MM.1S (cell line): ENCODE measurements at regions not wholly inside any gene's neighbourhood (a gene's known extent, or its start where the extent isn't known, plus 50 kb on each side); places are given as distances from the start of the nearest gene placed in this dataset.

Experiments
- CTCF ChIP-seq: fragments of 300-600 bp; sonication (generic); IDR thresholded peaks from 2 replicates; pipeline ENCODE4 v1.5.1; 2016; ENCODE audit warnings: antibody characterized with exemption, low read length, mixed read lengths
- EZH2 ChIP-seq: fragments of 300-600 bp; sonication (generic); optimal IDR thresholded peaks from 2 replicates; pipeline ENCODE3; 2017; ENCODE audit warnings: low read depth, mild to moderate bottlenecking, antibody characterized with exemption, low read length, mixed read lengths
- EZH2phosphoT487 ChIP-seq: fragments of 300-600 bp; sonication (generic); IDR thresholded peaks from 2 replicates; pipeline ENCODE4 v1.6.1; 2018; ENCODE audit warnings: antibody characterized with exemption, low read length

GRCh38 chr15:20106026-20106425 lies 435.6 kb downstream of the GOLGA6L6 start:
- TF ChIP-seq EZH2phosphoT487 (no peak), CTCF (no peak), EZH2 (no peak)
